ENCODE measurements at regions not wholly inside any gene's neighbourhood (a gene's known extent, or its start where the extent isn't known, plus 50 kb on each side); places are given as distances from the start of the nearest gene placed in this dataset.

- H3K4me1 ChIP-seq (ENCODE audit: insufficient read depth): peaks cover 27% of the 10 kb centered on the region
- no peaks in the 10 kb centered on the region for H4K20me1 ChIP-seq (replicated peaks; ENCODE audit: insufficient read depth)
- H3K27ac ChIP-seq (ENCODE audit: low read depth): no peak overlapping the region
- H3K4me2 ChIP-seq: no peak overlapping the region
- no peaks in the 10 kb centered on the region for H3K36me3 ChIP-seq (ENCODE audit: insufficient read depth)
- H2AFZ ChIP-seq: no peak overlapping the region
- Mint-ChIP-seq H3K9me3 (peaks cover 13% of the 10 kb centered on the region), H3K27ac (no peak overlapping the region), H3K27me3 (ENCODE audit: insufficient read depth, low read depth, poor library complexity) (peaks cover 6% of the 10 kb centered on the region), H3K36me3 (ENCODE audit: low read depth) (peaks cover 12% of the 10 kb centered on the region), H3K4me1 (peaks cover 25% of the 10 kb centered on the region), H3K4me3 (no peak overlapping the region)
- no peak for DNase-seq (ENCODE audit: low spot score)
- no peak overlapping the region for H3K4me3 ChIP-seq
- TF ChIP-seq EZH2 (IDR thresholded peaks at IDR 0.05; ENCODE audit: low read depth, unreplicated experiment) (no peak), EZH2phosphoT487 (IDR thresholded peaks at IDR 0.05; ENCODE audit: unreplicated experiment) (no peak), ZNF114 (CRISPR knock-in tag; IDR thresholded peaks at IDR 0.05) (no peak)
- peaks cover 6% of the 10 kb centered on the region; the same call in 1 of the 2 replicates for H3K9me2 ChIP-seq (ENCODE audit: insufficient read depth)
- H3K27me3 ChIP-seq (ENCODE audit: insufficient read depth): no peaks in the 10 kb centered on the region
- no peaks in the 10 kb centered on the region for H3K79me2 ChIP-seq (replicated peaks; ENCODE audit: insufficient read depth)
- no peaks in the 10 kb centered on the region for H3F3A ChIP-seq (replicated peaks; ENCODE audit: low read depth)
- ATAC-seq: no peak
Measured at GRCh38 chr10:28815681-28816080, 138.4 kb downstream of the BAMBI start.

GRCh38 chr10:28822719-28823464 lies 145.6 kb downstream of the BAMBI start:
- Histone ChIP-seq H3K4me3 (no peak overlapping the region), H3K27ac (ENCODE audit: low read depth) (no peak overlapping the region), H4K20me1 (replicated peaks; ENCODE audit: insufficient read depth) (no peaks in the 10 kb centered on the region), H3K9me2 (ENCODE audit: insufficient read depth) (no peaks in the 10 kb centered on the region), H2AFZ (peak overlapping the region; percentile 84), H3K79me2 (replicated peaks; ENCODE audit: insufficient read depth) (no peaks in the 10 kb centered on the region), H3K27me3 (ENCODE audit: insufficient read depth) (no peaks in the 10 kb centered on the region), H3K36me3 (ENCODE audit: insufficient read depth) (no peaks in the 10 kb centered on the region), H3F3A (replicated peaks; ENCODE audit: low read depth) (no peaks in the 10 kb centered on the region), H3K4me1 (ENCODE audit: insufficient read depth) (peaks cover 10% of the 10 kb centered on the region; the same call in 1 of the 2 replicates), H3K4me2 (no peak overlapping the region)
- H3K4me3 Mint-ChIP-seq: no peak overlapping the region
- peaks cover 8% of the 10 kb centered on the region; the same call in 2 of the 3 replicates for H3K4me1 Mint-ChIP-seq
- no peak for DNase-seq (ENCODE audit: low spot score)
- H3K27ac Mint-ChIP-seq: no peak overlapping the region
- H3K36me3 Mint-ChIP-seq (ENCODE audit: low read depth): no peaks in the 10 kb centered on the region
- peaks cover 1% of the 10 kb centered on the region for H3K27me3 Mint-ChIP-seq (ENCODE audit: insufficient read depth, low read depth, poor library complexity)
- ATAC-seq: no peak
- no peaks in the 10 kb centered on the region for H3K9me3 Mint-ChIP-seq
- no peak for TF ChIP-seq ZNF331 (CRISPR knock-in tag; IDR thresholded peaks at IDR 0.05; ENCODE audit: low read depth)
- TF ChIP-seq REST (IDR thresholded peaks at IDR 0.05; ENCODE audit: unreplicated experiment): no peak
- no peak for TF ChIP-seq JUNB (IDR thresholded peaks at IDR 0.05; ENCODE audit: unreplicated experiment)
- no peak for TF ChIP-seq ETS1 (IDR thresholded peaks at IDR 0.05)
- no peak for TF ChIP-seq CREB1 (CRISPR knock-in tag; IDR thresholded peaks at IDR 0.05; ENCODE audit: low read depth)
- TF ChIP-seq CTCF (conservative IDR thresholded peaks at IDR 0.05; ENCODE audit: low read depth in 2 of 2): no peak

Data from GM23338 (cell line).